ENCODE measurements at regions not wholly inside any gene's neighbourhood (a gene's known extent, or its start where the extent isn't known, plus 50 kb on each side); places are given as distances from the start of the nearest gene placed in this dataset.

DNA sequence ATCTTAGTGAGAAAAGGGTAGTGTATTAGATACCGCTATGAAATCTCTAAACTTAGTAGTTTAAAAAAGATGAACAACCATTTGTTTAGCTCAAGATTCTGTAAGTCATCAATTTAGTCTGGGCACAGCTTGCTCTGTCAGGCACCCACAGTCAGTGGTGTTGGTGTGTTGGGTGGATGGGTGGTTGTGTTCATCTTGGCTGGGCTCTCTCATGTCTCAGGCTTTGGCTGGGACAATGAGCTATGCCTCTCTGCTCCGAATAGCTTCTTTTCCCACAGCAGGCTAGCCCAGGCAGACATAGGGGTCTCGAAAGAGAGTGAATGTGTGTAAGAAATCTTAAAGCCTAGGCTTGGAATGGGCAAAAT is 127.0 kb upstream of the GATB start:
- H3K27me3 ChIP-seq (replicated peaks; ENCODE audit: control insufficient read depth, insufficient read depth, low read length), result no peaks in the 10 kb centered on the region
- H3K27ac Mint-ChIP-seq (ENCODE audit: unreplicated experiment), result no peak overlapping the region
- no peaks in the 10 kb centered on the region for H3K9me3 Mint-ChIP-seq (ENCODE audit: unreplicated experiment)
- no peak overlapping the region for H3K4me3 ChIP-seq (ENCODE audit: low read depth, low read length)
- no TSS peak for BruUV-seq (replicated peaks)
- no peaks in the 10 kb centered on the region for H3K36me3 ChIP-seq (ENCODE audit: control insufficient read depth, insufficient read depth, low read length)
- H3K4me3 Mint-ChIP-seq (ENCODE audit: unreplicated experiment), result no peak overlapping the region
- no peaks in the 10 kb centered on the region for H3K9me3 ChIP-seq
- intact Hi-C loops (cut with micrococcal nuclease; ENCODE audit: unreplicated experiment), result no loop called here
- H3K36me3 Mint-ChIP-seq (ENCODE audit: insufficient read depth, unreplicated experiment), result no peaks in the 10 kb centered on the region
- TF ChIP-seq CTCF (IDR thresholded peaks at IDR 0.05; ENCODE audit: insufficient read depth in 1 of 2, low read depth in 1 of 2, low read length in 1 of 2, severe bottlenecking in 1 of 2, unreplicated experiment in 1 of 2), result no peak
- no peak for DNase-seq
- no peaks in the 10 kb centered on the region for H3K4me1 ChIP-seq
- no peaks in the 10 kb centered on the region for H3K27me3 Mint-ChIP-seq (ENCODE audit: insufficient read depth, unreplicated experiment)
- POLR2A ChIA-PET, result no interaction called here
- CTCF ChIA-PET, result no interaction called here
- no peaks in the 10 kb centered on the region for H3K4me1 Mint-ChIP-seq (ENCODE audit: low read depth, unreplicated experiment)

DNA sequence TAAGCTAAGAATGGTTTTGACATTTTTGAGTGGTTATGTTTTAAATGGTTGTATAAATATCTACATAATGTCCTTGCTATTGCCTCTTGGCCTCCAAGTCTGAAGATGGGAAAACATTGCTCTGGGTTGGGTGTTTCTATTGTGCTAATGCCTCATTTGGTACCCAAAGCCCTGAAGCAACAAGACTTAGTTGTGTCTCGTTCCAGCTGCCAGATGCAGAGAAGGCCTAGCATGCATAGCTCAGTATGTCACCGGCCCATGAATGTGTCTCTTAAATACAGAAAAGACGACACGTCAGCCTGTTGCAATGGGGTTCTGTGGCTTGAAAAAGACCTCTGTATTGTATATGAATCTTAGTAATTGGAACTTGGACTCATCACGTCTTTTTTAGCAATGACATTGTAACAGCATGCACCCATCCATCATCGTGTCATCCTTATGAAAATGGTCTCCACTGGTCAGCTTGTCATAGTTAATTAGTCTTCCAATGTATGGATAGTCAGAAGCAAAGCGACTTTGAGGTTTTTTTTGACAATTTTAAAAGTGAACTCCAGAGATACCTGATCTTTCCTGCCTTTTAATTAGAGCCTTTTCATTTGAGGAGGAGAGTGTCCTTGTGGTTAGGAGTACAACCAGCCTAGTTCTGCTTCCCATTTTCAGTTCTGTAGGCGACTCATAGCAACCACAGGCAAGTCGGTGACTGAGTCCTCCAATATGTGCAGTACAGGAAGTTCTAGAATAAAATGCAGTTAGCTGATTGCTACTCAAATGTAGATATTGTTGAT is 126.4 kb upstream of the GATB start:
- Mint-ChIP-seq H3K27ac (ENCODE audit: unreplicated experiment) (no peak overlapping the region), H3K4me3 (ENCODE audit: unreplicated experiment) (no peak overlapping the region), H3K36me3 (ENCODE audit: insufficient read depth, unreplicated experiment) (no peaks in the 10 kb centered on the region), H3K27me3 (ENCODE audit: insufficient read depth, unreplicated experiment) (no peaks in the 10 kb centered on the region), H3K9me3 (ENCODE audit: unreplicated experiment) (no peaks in the 10 kb centered on the region), H3K4me1 (ENCODE audit: low read depth, unreplicated experiment) (no peaks in the 10 kb centered on the region)
- TF ChIP-seq CTCF (IDR thresholded peaks at IDR 0.05; ENCODE audit: insufficient read depth in 1 of 2, low read depth in 1 of 2, low read length in 1 of 2, severe bottlenecking in 1 of 2, unreplicated experiment in 1 of 2), result no peak
- Histone ChIP-seq H3K9me3 (no peaks in the 10 kb centered on the region), H3K27me3 (replicated peaks; ENCODE audit: control insufficient read depth, insufficient read depth, low read length) (no peaks in the 10 kb centered on the region), H3K36me3 (ENCODE audit: control insufficient read depth, insufficient read depth, low read length) (no peaks in the 10 kb centered on the region), H3K4me1 (no peaks in the 10 kb centered on the region), H3K4me3 (ENCODE audit: low read depth, low read length) (no peak overlapping the region)
- POLR2A ChIA-PET, result no interaction called here
- no peak for DNase-seq
- intact Hi-C loops (cut with micrococcal nuclease; ENCODE audit: unreplicated experiment), result no loop called here
- CTCF ChIA-PET, result no interaction called here
- no TSS peak for BruUV-seq (replicated peaks)

GRCh38 chr4:151885123-151885522 is 124.3 kb upstream of the GATB start:
- Mint-ChIP-seq H3K9me3 (ENCODE audit: unreplicated experiment) (no peaks in the 10 kb centered on the region), H3K4me1 (ENCODE audit: low read depth, unreplicated experiment) (no peaks in the 10 kb centered on the region), H3K4me3 (ENCODE audit: unreplicated experiment) (no peak overlapping the region), H3K36me3 (ENCODE audit: insufficient read depth, unreplicated experiment) (no peaks in the 10 kb centered on the region), H3K27ac (ENCODE audit: unreplicated experiment) (no peak overlapping the region), H3K27me3 (ENCODE audit: insufficient read depth, unreplicated experiment) (no peaks in the 10 kb centered on the region)
- DNase-seq, result no peak
- BruUV-seq (replicated peaks), result no TSS peak
- intact Hi-C loops (cut with micrococcal nuclease; ENCODE audit: unreplicated experiment), result no loop called here
- no peak for TF ChIP-seq CTCF (IDR thresholded peaks at IDR 0.05; ENCODE audit: insufficient read depth in 1 of 2, low read depth in 1 of 2, low read length in 1 of 2, severe bottlenecking in 1 of 2, unreplicated experiment in 1 of 2)
- Histone ChIP-seq H3K4me1 (no peaks in the 10 kb centered on the region), H3K36me3 (ENCODE audit: control insufficient read depth, insufficient read depth, low read length) (no peaks in the 10 kb centered on the region), H3K9me3 (no peaks in the 10 kb centered on the region), H3K4me3 (ENCODE audit: low read depth, low read length) (no peak overlapping the region), H3K27me3 (replicated peaks; ENCODE audit: control insufficient read depth, insufficient read depth, low read length) (no peaks in the 10 kb centered on the region)
- ChIA-PET CTCF (no interaction called here), POLR2A (no interaction called here)

Data from Caco-2 (cell line).